NCI-H1694 (cell line): ENCODE measurements at regions not wholly inside any gene's neighbourhood (a gene's known extent, or its start where the extent isn't known, plus 50 kb on each side); places are given as distances from the start of the nearest gene placed in this dataset.

Source experiments
- DNase-seq: peaks from one replicate; lab custom pipeline; 2025; lab: John Stamatoyannopoulos, UW

DNA sequence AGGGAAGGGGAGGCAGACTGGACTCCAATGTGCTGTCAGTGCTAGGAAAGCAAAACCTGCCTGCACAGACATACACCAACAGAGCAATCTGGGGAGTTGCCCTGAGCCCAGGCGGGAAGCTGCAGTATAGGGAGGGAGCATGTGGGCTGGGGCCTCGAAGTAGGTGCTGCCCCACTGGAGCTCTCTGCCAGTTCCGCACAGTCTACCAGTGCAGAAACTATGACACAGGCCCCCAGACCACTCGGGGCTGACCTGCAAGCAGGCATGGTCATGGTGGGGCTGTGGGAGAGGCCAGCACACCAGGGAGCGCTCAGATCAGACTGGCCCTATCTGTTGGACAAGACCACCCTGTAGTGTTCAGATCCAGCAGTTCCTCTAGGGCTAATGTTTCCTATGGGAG is 344.1 kb upstream of the TRAM1L1 start:
- no peak for DNase-seq

DNA sequence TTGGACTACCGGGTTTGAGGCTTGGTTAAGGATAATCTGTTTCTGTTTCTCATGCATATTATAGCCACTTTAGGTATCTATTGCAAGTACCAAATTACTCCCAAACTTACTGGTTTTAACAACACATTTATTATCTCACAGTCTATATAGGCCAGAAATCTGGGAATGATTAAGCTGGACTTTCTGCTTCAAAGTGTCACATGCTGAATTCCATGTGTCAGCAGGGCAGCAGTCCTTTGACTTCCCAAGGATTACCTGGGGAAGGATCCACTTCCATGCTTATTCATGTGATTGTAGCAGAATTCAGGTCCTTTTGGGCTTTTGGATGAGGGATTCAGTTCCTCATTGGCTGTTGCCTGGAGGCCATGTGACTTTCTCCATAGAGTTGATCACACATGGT is 349.0 kb upstream of the TRAM1L1 start:
- DNase-seq: no peak

GRCh38 chr4:117447925-117448324 is 362.5 kb upstream of the TRAM1L1 start:
- DNase-seq: no peak

- no peak for DNase-seq
These were observed 369.7 kb upstream of the TRAM1L1 start for GRCh38 chr4:117455088-117455487.

GRCh38 chr4:117466388-117466787 is 381.0 kb upstream of the TRAM1L1 start:
- DNase-seq: no peak

- DNase-seq: no peak
These were observed 382.0 kb upstream of the TRAM1L1 start for GRCh38 chr4:117467404-117467803.

DNA sequence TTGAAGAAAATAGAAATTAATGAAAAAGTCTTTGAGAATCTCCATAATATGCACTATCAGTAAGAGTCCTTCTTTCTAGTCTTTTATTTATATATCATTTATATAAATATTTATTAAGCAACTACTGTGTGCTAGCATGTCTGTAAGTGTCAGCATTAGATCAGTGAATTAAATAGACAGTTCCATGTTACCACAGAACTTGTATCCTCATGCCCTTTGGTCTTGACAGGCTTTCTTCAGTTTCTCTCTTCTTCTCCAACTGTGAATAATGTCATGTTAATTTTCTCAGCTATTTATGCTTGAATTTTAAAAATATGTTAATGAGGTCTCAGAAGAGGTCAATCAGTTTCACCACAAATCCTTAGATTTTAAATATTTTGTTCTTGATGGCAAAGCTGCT is 389.6 kb upstream of the TRAM1L1 start:
- no peak for DNase-seq

- DNase-seq: no peak
These were observed 392.5 kb upstream of the TRAM1L1 start for GRCh38 chr4:117477925-117478324.

DNA sequence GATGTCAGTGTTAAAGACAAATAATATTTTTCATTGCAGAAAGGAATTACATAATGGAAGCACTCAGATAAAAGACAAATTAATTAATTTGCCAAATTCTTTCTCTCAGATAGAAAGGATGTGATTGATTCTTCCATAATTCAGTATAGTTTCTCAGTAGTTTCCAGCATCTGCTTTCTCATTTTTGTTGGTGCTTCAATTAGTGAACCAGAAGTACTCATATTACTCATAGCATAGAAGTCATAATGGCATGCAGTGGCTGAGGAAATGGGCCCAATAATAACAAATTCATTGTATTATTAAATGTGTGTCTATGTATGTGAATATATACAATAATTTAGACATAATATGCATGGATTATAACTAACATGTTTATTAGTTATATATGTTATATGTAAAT is 393.3 kb upstream of the TRAM1L1 start:
- no peak for DNase-seq

DNA sequence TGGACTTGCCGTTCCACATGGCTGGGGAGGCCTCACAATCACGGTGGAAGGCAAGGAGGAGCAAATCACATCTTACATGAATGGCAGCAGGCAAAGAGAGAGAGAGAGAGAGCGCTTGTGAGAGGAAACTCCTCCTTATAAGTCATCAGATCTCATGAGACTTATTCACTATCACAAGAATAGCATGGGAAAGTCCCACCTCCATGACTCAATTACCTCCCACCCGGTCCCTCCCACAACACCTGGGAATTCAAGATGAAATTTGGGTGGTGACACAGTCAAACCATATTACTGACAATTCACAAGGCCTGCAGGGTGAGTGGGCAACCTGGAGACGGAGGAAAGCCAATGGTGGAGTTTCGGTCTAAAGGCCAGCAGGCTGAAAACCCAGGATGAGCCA is 394.3 kb upstream of the TRAM1L1 start:
- no peak for DNase-seq

DNA sequence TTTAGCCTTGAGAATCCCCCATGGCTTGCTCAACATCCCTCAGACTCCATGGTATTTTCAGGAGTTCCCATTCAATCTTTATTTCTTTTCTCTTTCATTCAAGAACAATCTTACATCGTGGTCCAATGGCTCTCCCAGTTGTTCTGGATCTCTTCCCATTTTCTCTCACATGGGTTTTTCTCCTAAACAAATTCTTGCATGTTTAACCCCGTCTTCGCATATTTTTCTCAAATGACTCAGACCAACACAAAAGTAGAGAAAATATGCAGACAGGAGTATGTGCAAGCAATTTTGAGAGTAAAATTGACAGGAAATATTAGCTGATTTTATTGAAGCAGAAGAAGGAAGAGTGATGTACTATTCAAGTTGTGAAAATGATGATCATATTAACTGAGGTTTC is 396.4 kb upstream of the TRAM1L1 start:
- no peak for DNase-seq

DNA sequence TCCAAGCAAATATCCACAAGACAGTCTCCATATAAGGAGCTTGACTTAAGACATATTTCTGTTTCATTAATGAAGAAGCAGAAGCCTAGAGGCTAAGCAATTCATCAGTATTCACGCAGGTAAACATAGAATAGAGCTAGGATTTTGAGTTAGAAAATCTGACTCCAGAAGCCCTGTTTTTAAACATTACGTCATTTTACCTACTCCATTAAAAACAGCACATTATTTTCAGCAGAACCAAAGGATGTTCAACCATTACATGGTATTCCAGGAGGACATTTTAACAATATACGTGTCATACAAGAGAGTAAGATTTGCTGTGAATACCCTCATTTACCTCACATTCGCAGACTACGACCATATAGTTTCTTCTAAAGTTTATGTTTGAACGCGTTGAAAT is 403.3 kb upstream of the TRAM1L1 start:
- DNase-seq: no peak

GRCh38 chr4:117489107-117489506 is 403.7 kb upstream of the TRAM1L1 start:
- no peak for DNase-seq

GRCh38 chr4:117491516-117491915 is 406.1 kb upstream of the TRAM1L1 start:
- DNase-seq: peak; percentile 55

DNA sequence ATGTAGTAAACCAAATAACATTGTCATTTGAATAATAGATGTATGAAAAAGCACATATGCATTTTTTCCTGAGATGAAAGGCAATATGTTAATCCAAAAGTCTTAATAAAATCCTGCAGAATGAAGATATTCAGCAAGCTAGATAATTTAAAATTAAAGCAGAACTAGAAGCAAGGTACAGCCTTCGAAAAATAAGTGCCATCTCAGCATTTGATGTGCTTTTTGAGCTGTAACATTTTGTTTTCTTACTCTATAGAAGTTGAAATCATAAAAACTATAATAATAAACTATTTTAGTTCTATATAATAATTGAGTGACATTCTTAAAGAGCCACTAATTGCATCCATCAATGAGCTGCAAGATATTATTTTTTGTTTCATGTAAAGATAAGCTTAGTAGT is 410.4 kb upstream of the TRAM1L1 start:
- DNase-seq: no peak

DNA sequence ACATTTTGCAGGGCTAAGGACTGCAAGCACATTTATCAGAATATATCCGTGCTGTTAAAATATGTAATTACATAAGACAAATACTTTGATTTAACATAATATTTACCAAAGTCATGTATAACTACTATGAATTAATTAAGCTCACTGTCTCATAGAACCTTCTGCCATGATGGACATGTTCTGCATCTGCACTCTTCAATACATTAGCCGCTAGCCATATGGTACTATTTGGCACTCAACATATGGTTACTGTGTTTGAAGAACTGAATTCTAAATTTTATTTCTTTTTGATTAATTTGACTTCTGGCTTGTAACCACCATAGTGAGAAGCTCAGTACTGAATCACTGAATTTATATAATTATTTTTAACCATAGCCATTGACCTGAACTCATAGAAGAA is 427.0 kb upstream of the TRAM1L1 start:
- DNase-seq: peak; percentile 85

- DNase-seq: no peak
These were observed 429.2 kb upstream of the TRAM1L1 start for GRCh38 chr4:117514391-117515175.

DNA sequence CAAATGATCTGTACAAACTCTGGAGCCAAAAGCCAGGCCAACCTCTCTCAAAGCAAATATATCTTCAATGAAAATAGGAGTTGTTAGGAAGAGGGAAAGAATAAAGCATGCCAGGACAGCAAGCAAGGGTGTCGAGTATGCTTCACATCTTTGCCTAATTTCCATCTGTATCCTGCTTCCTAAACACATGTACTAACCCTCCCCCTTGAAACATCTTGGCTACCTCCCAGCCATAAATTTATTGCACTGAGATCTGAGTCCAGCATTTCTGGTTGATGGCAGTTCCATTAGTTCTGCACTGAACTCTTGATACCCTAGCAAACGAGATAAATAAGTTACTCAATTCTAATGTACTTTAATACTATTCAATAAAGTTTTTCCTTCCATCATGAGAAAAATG is 430.5 kb upstream of the TRAM1L1 start:
- no peak for DNase-seq

DNA sequence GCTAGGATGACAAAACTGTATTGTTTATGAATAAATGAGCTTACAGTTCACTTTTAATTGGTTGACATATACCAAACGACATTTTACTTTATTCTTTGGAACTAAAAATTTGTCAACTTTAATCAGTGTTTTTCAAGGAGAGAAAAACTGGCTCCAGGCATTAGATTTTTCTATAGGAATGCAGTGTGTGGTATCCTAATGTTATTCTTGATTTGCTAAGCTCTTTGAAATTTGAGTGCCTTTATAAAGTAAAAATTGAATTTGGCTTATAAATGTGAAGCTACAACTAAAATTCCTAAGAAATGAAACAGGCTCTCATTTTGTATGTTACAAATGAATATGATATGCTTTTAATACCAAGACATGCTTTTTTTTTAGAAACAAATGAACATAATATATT is 442.2 kb upstream of the TRAM1L1 start:
- DNase-seq: no peak

DNA sequence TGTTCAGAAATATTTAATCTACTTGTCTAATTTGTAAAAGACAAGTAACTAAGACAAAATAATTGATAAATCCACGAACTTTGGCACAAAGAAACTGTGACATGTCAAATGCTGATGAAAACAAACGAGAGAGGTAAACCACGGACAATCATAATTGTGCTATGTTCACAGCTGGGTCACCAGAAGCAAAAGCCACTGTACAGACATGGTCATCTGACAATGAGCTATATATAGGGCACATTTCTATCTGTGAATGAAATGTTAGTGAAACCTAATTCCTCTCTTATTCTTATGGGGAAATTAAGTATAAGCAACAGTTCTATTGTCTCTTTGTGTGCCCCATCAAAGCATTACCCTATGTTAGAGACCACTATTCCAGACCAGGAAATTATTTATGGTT is 444.0 kb upstream of the TRAM1L1 start:
- no peak for DNase-seq

GRCh38 chr4:117533501-117533900 is 448.1 kb upstream of the TRAM1L1 start:
- DNase-seq: no peak

GRCh38 chr4:117545039-117545438 is 459.7 kb upstream of the TRAM1L1 start:
- DNase-seq: no peak

DNA sequence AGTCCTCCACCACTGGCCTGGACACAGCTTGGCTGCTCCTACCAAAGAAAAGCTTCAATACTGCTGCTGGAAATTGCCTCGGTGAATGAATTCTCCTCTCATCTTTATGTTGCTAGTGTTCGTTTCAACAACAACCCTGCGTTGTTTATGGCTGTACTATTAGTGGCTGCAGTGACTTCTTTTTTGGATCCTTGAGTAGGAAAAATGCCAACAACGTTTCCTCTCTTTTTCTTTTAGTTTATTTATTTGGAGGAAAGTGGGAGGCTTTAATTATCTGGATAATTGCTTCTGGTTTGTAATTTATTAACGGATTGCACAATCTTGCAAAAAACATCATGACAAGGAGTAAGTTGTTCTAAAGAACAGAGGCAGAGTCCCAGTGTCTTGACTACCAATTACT is 464.1 kb upstream of the TRAM1L1 start:
- DNase-seq: no peak

DNA sequence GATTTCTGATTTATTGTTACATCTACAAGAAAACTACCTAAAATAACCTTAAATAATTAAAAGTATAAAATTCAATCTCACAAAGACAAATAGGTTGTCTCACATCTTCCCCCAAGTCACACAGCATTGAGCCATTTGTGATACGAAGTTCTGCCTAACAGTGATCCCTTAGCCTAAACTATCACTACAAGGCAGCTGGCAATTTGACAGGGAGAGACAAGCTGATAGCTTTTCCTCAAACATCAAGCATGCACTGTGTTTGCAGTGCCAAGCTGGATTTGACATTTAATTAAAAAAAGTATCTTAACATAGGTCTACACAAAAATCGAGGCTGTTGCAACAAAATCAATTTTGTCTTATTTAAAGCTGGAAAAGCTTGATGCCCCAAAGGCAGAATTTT is 464.7 kb upstream of the TRAM1L1 start:
- no peak for DNase-seq
